ENCODE measurements at regions not wholly inside any gene's neighbourhood (a gene's known extent, or its start where the extent isn't known, plus 50 kb on each side); places are given as distances from the start of the nearest gene placed in this dataset.

- in situ Hi-C loops (cut with MboI; ENCODE audit: low pct_unique_long_range_greater_than_20kb, low sequenced_read_pairs, unreplicated experiment) = no loop called here
- DNase-seq (ENCODE audit: low spot score) = no peak
- no peak for TF ChIP-seq CTCF (IDR thresholded peaks at IDR 0.05; ENCODE audit: extremely low read depth, insufficient read depth, missing control alignments)
Observed at GRCh38 chrX:139194571-139195280, 335.8 kb upstream of the F9 start.

- no peak for TF ChIP-seq CTCF (IDR thresholded peaks at IDR 0.05; ENCODE audit: extremely low read depth, insufficient read depth, missing control alignments)
Observed at GRCh38 chrX:139192386-139192961, 338.1 kb upstream of the F9 start.

GRCh38 chrX:139191746-139192385, 338.7 kb upstream of the F9 start:
- no peak for DNase-seq (ENCODE audit: low spot score)

More at GRCh38 chrX:139192386-139192961, 338.1 kb upstream of the F9 start:
- in situ Hi-C loops (cut with MboI; ENCODE audit: low pct_unique_long_range_greater_than_20kb, low sequenced_read_pairs, unreplicated experiment) = no loop called here
- DNase-seq (ENCODE audit: low spot score) = no peak

GRCh38 chrX:139191286-139191685, 339.3 kb upstream of the F9 start:
- TF ChIP-seq CTCF (IDR thresholded peaks at IDR 0.05; ENCODE audit: extremely low read depth, insufficient read depth, missing control alignments) = no peak
- in situ Hi-C loops (cut with MboI; ENCODE audit: low pct_unique_long_range_greater_than_20kb, low sequenced_read_pairs, unreplicated experiment) = no loop called here
- no peak for DNase-seq (ENCODE audit: low spot score)

More at GRCh38 chrX:139191746-139192385, 338.7 kb upstream of the F9 start:
- in situ Hi-C loops (cut with MboI; ENCODE audit: low pct_unique_long_range_greater_than_20kb, low sequenced_read_pairs, unreplicated experiment) = no loop called here
- no peak for TF ChIP-seq CTCF (IDR thresholded peaks at IDR 0.05; ENCODE audit: extremely low read depth, insufficient read depth, missing control alignments)

GRCh38 chrX:139187738-139188137, 342.8 kb upstream of the F9 start:
- TF ChIP-seq CTCF (IDR thresholded peaks at IDR 0.05; ENCODE audit: extremely low read depth, insufficient read depth, missing control alignments) = no peak
- in situ Hi-C loops (cut with MboI; ENCODE audit: low pct_unique_long_range_greater_than_20kb, low sequenced_read_pairs, unreplicated experiment) = no loop called here
- no peak for DNase-seq (ENCODE audit: low spot score)

- DNase-seq (ENCODE audit: low spot score) = no peak
- TF ChIP-seq CTCF (IDR thresholded peaks at IDR 0.05; ENCODE audit: extremely low read depth, insufficient read depth, missing control alignments) = no peak
- in situ Hi-C loops (cut with MboI; ENCODE audit: low pct_unique_long_range_greater_than_20kb, low sequenced_read_pairs, unreplicated experiment) = no loop called here
Observed at GRCh38 chrX:139186991-139187390, 343.5 kb upstream of the F9 start.
